ENCODE measurements at regions not wholly inside any gene's neighbourhood (a gene's known extent, or its start where the extent isn't known, plus 50 kb on each side); places are given as distances from the start of the nearest gene placed in this dataset.

DNA sequence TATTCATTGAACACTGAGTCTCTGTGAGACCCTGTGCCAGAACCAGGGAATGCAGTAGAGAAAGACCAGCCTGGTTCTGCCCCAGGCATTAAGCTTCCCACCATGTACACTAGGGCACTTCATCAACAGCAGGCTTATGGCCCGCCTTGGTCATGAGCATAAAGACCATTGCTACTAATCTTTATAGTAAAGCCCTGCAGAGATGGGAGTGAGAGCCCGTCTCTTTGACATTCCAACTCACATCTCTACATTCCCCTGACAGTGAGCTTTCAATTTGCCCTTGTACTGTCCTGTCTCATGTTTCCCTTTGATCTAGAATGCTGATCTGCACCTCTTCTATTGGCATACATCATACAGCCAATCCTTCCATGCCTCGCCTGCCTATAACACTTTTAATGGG is 211.8 kb upstream of the ARL4C start:
- peaks cover 3% of the 10 kb centered on the region; the same call in 1 of the 2 replicates for H3K36me3 Mint-ChIP-seq
- 0 out of 2 replicates have a peak, but pooled peaks have one; percentile 10 for ATAC-seq
- peaks cover 1% of the 10 kb centered on the region for H3K9me3 Mint-ChIP-seq
- CTCF ChIA-PET, result interaction anchor here (0.6 kb wide), 1 partner anchor 17 kb away, joined by 3 read pairs; no protein-coding TSS in a partner anchor
- DNase-seq (ENCODE audit: low spot score), result no peak
- H3K27ac Mint-ChIP-seq, result no peak overlapping the region
- H3K4me1 Mint-ChIP-seq, result peaks cover 43% of the 10 kb centered on the region
- no peak for TF ChIP-seq ATF1 (CRISPR knock-in tag; IDR thresholded peaks at IDR 0.05)
- no peak for TF ChIP-seq ZNF423 (CRISPR knock-in tag; IDR thresholded peaks at IDR 0.05)
- TF ChIP-seq, protein P1, sequence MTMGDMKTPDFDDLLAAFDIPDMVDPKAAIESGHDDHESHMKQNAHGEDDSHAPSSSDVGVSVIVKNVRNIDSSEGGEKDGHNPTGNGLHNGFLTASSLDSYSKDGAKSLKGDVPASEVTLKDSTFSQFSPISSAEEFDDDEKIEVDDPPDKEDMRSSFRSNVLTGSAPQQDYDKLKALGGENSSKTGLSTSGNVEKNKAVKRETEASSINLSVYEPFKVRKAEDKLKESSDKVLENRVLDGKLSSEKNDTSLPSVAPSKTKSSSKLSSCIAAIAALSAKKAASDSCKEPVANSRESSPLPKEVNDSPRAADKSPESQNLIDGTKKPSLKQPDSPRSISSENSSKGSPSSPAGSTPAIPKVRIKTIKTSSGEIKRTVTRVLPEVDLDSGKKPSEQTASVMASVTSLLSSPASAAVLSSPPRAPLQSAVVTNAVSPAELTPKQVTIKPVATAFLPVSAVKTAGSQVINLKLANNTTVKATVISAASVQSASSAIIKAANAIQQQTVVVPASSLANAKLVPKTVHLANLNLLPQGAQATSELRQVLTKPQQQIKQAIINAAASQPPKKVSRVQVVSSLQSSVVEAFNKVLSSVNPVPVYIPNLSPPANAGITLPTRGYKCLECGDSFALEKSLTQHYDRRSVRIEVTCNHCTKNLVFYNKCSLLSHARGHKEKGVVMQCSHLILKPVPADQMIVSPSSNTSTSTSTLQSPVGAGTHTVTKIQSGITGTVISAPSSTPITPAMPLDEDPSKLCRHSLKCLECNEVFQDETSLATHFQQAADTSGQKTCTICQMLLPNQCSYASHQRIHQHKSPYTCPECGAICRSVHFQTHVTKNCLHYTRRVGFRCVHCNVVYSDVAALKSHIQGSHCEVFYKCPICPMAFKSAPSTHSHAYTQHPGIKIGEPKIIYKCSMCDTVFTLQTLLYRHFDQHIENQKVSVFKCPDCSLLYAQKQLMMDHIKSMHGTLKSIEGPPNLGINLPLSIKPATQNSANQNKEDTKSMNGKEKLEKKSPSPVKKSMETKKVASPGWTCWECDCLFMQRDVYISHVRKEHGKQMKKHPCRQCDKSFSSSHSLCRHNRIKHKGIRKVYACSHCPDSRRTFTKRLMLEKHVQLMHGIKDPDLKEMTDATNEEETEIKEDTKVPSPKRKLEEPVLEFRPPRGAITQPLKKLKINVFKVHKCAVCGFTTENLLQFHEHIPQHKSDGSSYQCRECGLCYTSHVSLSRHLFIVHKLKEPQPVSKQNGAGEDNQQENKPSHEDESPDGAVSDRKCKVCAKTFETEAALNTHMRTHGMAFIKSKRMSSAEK (CRISPR knock-in tag; IDR thresholded peaks at IDR 0.05; ENCODE audit: borderline replicate concordance), result no peak
- no peak for TF ChIP-seq HMGXB4 (CRISPR knock-in tag; IDR thresholded peaks at IDR 0.05)
- peaks cover 55% of the 10 kb centered on the region for H3K27me3 Mint-ChIP-seq (ENCODE audit: low read depth)
- POLR2A ChIA-PET, result interaction anchor here (0.5 kb wide), 1 partner anchor 134 kb away, joined by 4 read pairs; no protein-coding TSS in a partner anchor
- no peak overlapping the region for H3K4me3 Mint-ChIP-seq

DNA sequence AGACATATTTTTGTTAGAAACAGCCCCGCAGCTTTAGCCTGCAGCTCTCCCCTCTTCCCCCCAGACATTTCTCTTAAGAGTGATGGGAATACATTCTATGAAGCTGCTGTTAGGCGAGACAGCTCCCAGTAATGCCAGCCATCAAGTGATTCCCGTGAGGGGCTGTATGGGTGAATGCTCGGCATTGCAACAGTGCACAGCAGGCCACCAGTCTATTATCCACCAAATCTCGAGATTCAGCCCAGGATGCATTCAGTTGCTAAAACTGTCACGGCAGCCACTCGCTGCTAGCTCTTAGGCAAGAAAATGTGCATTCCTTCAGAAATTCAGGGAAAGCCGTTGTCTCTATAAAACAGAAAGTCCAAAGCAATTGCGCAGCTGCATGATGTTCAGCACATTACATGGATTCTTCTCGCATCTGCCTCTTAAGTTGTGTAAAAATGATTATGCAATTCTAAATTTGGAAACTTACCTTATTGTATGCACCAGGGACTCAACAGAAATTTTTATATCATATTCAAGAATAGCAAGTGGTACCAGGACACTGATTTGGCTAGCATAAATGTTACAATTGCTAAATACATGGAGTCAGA is 211.3 kb upstream of the ARL4C start:
- no peak for DNase-seq (ENCODE audit: low spot score)
- no peak overlapping the region for H3K27ac Mint-ChIP-seq
- TF ChIP-seq PRRX2 (CRISPR knock-in tag; IDR thresholded peaks at IDR 0.05) (no peak), ZNF219 (CRISPR knock-in tag; IDR thresholded peaks at IDR 0.05; ENCODE audit: borderline replicate concordance) (no peak), SMAD3 (CRISPR knock-in tag; IDR thresholded peaks at IDR 0.05; ENCODE audit: borderline replicate concordance) (no peak), ESRRA (CRISPR knock-in tag; IDR thresholded peaks at IDR 0.05; ENCODE audit: borderline replicate concordance) (no peak), FOXP4 (CRISPR knock-in tag; IDR thresholded peaks at IDR 0.05) (no peak), HMGA2 (CRISPR knock-in tag; IDR thresholded peaks at IDR 0.05) (no peak), ETV6 (CRISPR knock-in tag; IDR thresholded peaks at IDR 0.05) (peak; percentile 40; the same call in 1 of the 2 replicates), MXD4 (CRISPR knock-in tag; IDR thresholded peaks at IDR 0.05; ENCODE audit: borderline replicate concordance) (no peak), TEAD1 (CRISPR knock-in tag; IDR thresholded peaks at IDR 0.05) (peak; percentile 53; the same call in 1 of the 2 replicates), ZNF317 (CRISPR knock-in tag; IDR thresholded peaks at IDR 0.05; ENCODE audit: borderline replicate concordance, low read depth) (no peak)
- TF ChIP-seq, protein P2, sequence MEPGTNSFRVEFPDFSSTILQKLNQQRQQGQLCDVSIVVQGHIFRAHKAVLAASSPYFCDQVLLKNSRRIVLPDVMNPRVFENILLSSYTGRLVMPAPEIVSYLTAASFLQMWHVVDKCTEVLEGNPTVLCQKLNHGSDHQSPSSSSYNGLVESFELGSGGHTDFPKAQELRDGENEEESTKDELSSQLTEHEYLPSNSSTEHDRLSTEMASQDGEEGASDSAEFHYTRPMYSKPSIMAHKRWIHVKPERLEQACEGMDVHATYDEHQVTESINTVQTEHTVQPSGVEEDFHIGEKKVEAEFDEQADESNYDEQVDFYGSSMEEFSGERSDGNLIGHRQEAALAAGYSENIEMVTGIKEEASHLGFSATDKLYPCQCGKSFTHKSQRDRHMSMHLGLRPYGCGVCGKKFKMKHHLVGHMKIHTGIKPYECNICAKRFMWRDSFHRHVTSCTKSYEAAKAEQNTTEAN (CRISPR knock-in tag; IDR thresholded peaks at IDR 0.05), result no peak
- TF ChIP-seq, protein P1 (CRISPR knock-in tag; IDR thresholded peaks at IDR 0.05; ENCODE audit: borderline replicate concordance), result no peak
- TF ChIP-seq, protein P3, sequence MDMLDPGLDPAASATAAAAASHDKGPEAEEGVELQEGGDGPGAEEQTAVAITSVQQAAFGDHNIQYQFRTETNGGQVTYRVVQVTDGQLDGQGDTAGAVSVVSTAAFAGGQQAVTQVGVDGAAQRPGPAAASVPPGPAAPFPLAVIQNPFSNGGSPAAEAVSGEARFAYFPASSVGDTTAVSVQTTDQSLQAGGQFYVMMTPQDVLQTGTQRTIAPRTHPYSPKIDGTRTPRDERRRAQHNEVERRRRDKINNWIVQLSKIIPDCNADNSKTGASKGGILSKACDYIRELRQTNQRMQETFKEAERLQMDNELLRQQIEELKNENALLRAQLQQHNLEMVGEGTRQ (CRISPR knock-in tag; IDR thresholded peaks at IDR 0.05), result no peak

More for the DNA sequence above, 211.3 kb upstream of the ARL4C start:
- CTCF ChIA-PET, result interaction anchor here (0.6 kb wide), 1 partner anchor 16 kb away, joined by 3 read pairs; no protein-coding TSS in a partner anchor
- Mint-ChIP-seq H3K9me3 (no peaks in the 10 kb centered on the region; the same call in 1 of the 2 replicates), H3K4me1 (peaks cover 47% of the 10 kb centered on the region), H3K27me3 (ENCODE audit: low read depth) (peaks cover 50% of the 10 kb centered on the region), H3K4me3 (peak overlapping the region; percentile 15; the same call in 1 of the 2 replicates), H3K36me3 (peaks cover 3% of the 10 kb centered on the region; the same call in 1 of the 2 replicates)
- peak; percentile 70 for ATAC-seq
- POLR2A ChIA-PET, result interaction anchor here (0.5 kb wide), 1 partner anchor 133 kb away, joined by 4 read pairs; no protein-coding TSS in a partner anchor

Data from WTC11 (cell line).